Adrenal gland (tissue), 5 donors: ENCODE measurements at regions not wholly inside any gene's neighbourhood (a gene's known extent, or its start where the extent isn't known, plus 50 kb on each side); places are given as distances from the start of the nearest gene placed in this dataset.

Source experiments
- CTCF ChIP-seq, 6 experiments: fragments of 450-650 bp in 4 of 6; fragments of 200-600 bp in 2 of 6; sonication (generic) in 1 of 6; IDR thresholded peaks; 1 replicate in 5 of 6; 2 replicates in 1 of 6; pipeline versions ENCODE4 v1.5.1 to v1.8.0; 2016 to 2021; ENCODE audit warnings: antibody characterized with exemption in 6 of 6, mild to moderate bottlenecking in 2 of 6, moderate library complexity in 1 of 6
- POLR2A ChIP-seq, 2 donors: fragments of 450-650 bp; IDR thresholded peaks; one replicate each; pipeline ENCODE4 v1.6.1; 2017; ENCODE audit warnings: antibody characterized with exemption in 2 of 2, mild to moderate bottlenecking in 2 of 2, moderate library complexity in 1 of 2
- donor health status: DM: no; HTN: no; CAD: no.

DNA sequence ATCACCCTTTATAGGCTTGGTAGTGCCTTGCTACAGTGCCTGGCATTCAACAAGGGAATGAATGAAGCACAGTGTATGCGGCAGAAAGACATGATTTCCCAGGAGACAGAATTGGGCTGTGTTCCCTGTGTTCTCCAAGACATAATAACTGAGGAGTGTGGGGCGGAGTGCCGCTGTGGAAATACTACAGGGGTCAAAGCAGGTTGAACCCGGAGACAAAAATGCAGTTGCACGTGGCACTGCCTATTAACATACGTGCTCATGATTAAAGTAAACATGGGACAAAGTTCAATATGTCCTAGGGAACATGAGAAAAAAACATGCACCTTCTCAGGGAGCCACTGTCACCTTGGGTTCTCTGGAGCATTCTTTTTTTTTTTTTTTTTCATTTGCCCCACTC lies 820.8 kb downstream of the RPA4 start:
- TF ChIP-seq POLR2A (IDR thresholded peaks at IDR 0.05): no peak
- no peak for TF ChIP-seq CTCF (IDR thresholded peaks at IDR 0.05)
